HepG2 (cell line): ENCODE measurements at regions not wholly inside any gene's neighbourhood (a gene's known extent, or its start where the extent isn't known, plus 50 kb on each side); places are given as distances from the start of the nearest gene placed in this dataset.

ENCODE experiments used
- CEBPB ChIP-seq: IDR thresholded peaks from 2 replicates; pipeline ENCODE4 v1.6.1; 2011; ENCODE audit warnings: low read depth, low read length, improper control_type of control experiment, borderline replicate concordance
- FOSL2 ChIP-seq: sonication (generic); formaldehyde crosslinking; IDR thresholded peaks from 2 replicates; pipeline ENCODE4 v1.4.0; 2020; ENCODE audit warnings: missing genetic modification reagents
- JUN ChIP-seq: sonication (generic); formaldehyde crosslinking; IDR thresholded peaks from 2 replicates; pipeline ENCODE4 v1.4.0; 2020; ENCODE audit warnings: mild to moderate bottlenecking, missing genetic modification reagents
- MXD4 ChIP-seq: IDR thresholded peaks from 2 replicates; pipeline ENCODE4 v1.6.1; 2016; ENCODE audit warnings: mild to moderate bottlenecking, missing biosample characterization, missing genetic modification reagents
- NRL ChIP-seq: sonication (generic); formaldehyde crosslinking; IDR thresholded peaks from 2 replicates; pipeline ENCODE4 v1.5.0; 2020; ENCODE audit warnings: missing genetic modification reagents, mild to moderate bottlenecking, moderate library complexity, borderline replicate concordance
- RNF2 ChIP-seq: fragments of 450-650 bp; conservative IDR thresholded peaks from 2 replicates; pipeline ENCODE4 v1.6.1; 2016; ENCODE audit warnings: low read depth
- SALL1 ChIP-seq: sonication (generic); formaldehyde crosslinking; IDR thresholded peaks from 2 replicates; pipeline ENCODE4 v1.8.0; 2022; ENCODE audit warnings: mild to moderate bottlenecking, missing genetic modification reagents
- SP4 ChIP-seq: sonication (generic); formaldehyde crosslinking; IDR thresholded peaks from 2 replicates; pipeline ENCODE4 v1.8.1; 2023; ENCODE audit warnings: mild to moderate bottlenecking, missing genetic modification reagents
- TBX2 ChIP-seq: sonication (generic); formaldehyde crosslinking; IDR thresholded peaks from 2 replicates; pipeline ENCODE4 v1.5.0; 2020; ENCODE audit warnings: missing genetic modification reagents, mild to moderate bottlenecking, borderline replicate concordance
- ZBTB38 ChIP-seq: sonication (generic); formaldehyde crosslinking; IDR thresholded peaks from 2 replicates; pipeline ENCODE4 v1.5.1; 2020; ENCODE audit warnings: mild to moderate bottlenecking, missing genetic modification reagents
- ZFP90 ChIP-seq: sonication (generic); formaldehyde crosslinking; IDR thresholded peaks from 2 replicates; pipeline ENCODE4 v1.8.0; 2022; ENCODE audit warnings: missing genetic modification reagents, mild to moderate bottlenecking, inconsistent platforms, borderline replicate concordance
- ZKSCAN1 ChIP-seq: fragments of 150-350 bp; IDR thresholded peaks from 2 replicates; pipeline ENCODE4 v1.6.1; 2014; ENCODE audit warnings: low read length
- ZNF501 ChIP-seq: sonication (generic); formaldehyde crosslinking; IDR thresholded peaks from 2 replicates; pipeline ENCODE4 v1.5.1; 2020; ENCODE audit warnings: mild to moderate bottlenecking, moderate library complexity, missing genetic modification reagents
- ZNF543 ChIP-seq: sonication (generic); formaldehyde crosslinking; IDR thresholded peaks from 2 replicates; pipeline ENCODE4 v1.4.0; 2020; ENCODE audit warnings: mild to moderate bottlenecking, missing genetic modification reagents
- ZNF572 ChIP-seq: sonication (generic); formaldehyde crosslinking; IDR thresholded peaks from 2 replicates; pipeline ENCODE4 v1.5.1; 2020; ENCODE audit warnings: mild to moderate bottlenecking, missing genetic modification reagents
- TF ChIP-seq, protein P1 (sequence below): sonication (generic); formaldehyde crosslinking; IDR thresholded peaks from 2 replicates; pipeline ENCODE4 v1.4.0; 2020; ENCODE audit warnings: mild to moderate bottlenecking, missing genetic modification reagents, borderline replicate concordance
- TF ChIP-seq, protein P2 (sequence below): sonication (generic); formaldehyde crosslinking; IDR thresholded peaks from 2 replicates; pipeline ENCODE4 v1.5.0; 2020; ENCODE audit warnings: missing genetic modification reagents, mild to moderate bottlenecking, borderline replicate concordance

DNA sequence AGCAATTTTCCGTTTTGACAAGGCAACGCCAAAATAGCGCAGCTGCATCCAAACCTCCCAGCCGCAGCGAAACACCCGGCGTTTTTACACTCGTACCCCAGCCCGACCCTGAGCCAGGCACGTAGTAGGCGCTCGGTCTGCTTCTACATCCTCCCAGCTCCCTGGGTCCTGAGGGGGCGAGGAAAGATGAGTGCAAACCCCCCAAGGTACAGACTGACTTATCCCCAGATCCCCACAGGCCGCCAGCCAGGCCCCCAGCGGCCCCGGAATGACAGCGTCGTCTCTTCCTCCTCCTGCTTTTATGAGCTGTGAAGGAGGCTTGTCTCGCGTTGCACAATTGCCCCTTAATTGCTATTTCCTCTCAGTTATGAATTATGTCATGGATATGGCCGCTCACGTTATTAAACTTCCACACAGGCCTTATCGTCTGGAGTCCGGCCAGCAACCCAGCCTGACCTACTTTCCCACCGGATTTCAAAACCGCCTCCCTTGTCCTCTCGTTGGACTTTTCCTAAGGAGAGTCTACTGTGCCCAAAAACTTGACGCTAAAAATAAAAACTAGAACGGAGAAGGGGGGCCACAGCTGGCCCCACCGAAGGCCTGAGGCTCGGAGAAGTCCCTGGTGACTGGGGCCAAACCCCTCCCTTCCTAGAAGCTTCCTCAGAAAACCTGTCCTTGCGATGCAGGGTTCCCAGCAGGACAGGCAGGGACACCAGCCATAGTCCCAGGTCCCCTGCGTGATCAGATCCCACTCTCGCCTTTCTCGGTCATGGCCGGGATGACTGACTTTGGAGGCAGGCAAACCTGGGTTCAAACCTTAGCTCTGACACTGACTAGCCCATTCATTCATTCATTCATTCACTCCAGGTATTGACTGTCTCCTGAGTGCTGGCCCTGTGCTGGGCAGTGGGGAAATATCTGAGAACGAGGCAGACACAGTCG is 130.9 kb upstream of the PTPN1 start (continued):
- TF ChIP-seq, protein P1, sequence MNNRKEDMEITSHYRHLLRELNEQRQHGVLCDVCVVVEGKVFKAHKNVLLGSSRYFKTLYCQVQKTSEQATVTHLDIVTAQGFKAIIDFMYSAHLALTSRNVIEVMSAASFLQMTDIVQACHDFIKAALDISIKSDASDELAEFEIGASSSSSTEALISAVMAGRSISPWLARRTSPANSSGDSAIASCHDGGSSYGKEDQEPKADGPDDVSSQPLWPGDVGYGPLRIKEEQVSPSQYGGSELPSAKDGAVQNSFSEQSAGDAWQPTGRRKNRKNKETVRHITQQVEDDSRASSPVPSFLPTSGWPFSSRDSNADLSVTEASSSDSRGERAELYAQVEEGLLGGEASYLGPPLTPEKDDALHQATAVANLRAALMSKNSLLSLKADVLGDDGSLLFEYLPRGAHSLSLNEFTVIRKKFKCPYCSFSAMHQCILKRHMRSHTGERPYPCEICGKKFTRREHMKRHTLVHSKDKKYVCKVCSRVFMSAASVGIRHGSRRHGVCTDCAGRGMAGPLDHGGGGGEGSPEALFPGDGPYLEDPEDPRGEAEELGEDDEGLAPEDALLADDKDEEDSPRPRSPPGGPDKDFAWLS (CRISPR knock-in tag), result no peak
- TF ChIP-seq ZNF572 (CRISPR knock-in tag) (0 out of 2 replicates have a peak, but pooled peaks have one; percentile 48), FOSL2 (CRISPR knock-in tag) (0 out of 2 replicates have a peak, but pooled peaks have one; percentile 2), ZNF543 (peak; percentile 38; the same call in 1 of the 2 replicates), ZBTB38 (CRISPR knock-in tag) (0 out of 2 replicates have a peak, but pooled peaks have one; percentile 48), ZKSCAN1 (0 out of 2 replicates have a peak, but pooled peaks have one; percentile 39), CEBPB (peak; percentile 63; the same call in 1 of the 2 replicates), JUN (CRISPR knock-in tag) (no peak), SP4 (CRISPR knock-in tag) (peak; percentile 43; the same call in 1 of the 2 replicates), MXD4 (CRISPR knock-in tag) (0 out of 2 replicates have a peak, but pooled peaks have one; percentile 28), TBX2 (CRISPR knock-in tag) (peak; percentile 45; the same call in 1 of the 2 replicates), ZNF501 (peak; percentile 38; the same call in 1 of the 2 replicates), NRL (CRISPR knock-in tag) (no peak), ZFP90 (CRISPR knock-in tag) (no peak), RNF2 (0 out of 2 replicates have a peak, but pooled peaks have one; percentile 11), SALL1 (CRISPR knock-in tag) (peak; percentile 43)
- TF ChIP-seq, protein P2, sequence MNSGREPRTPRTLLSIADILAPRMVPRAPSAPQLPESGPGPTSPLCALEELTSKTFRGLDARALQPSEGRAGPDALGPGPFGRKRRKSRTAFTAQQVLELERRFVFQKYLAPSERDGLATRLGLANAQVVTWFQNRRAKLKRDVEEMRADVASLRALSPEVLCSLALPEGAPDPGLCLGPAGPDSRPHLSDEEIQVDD (CRISPR knock-in tag), result no peak
